B cell (primary cell): ENCODE measurements at regions not wholly inside any gene's neighbourhood (a gene's known extent, or its start where the extent isn't known, plus 50 kb on each side); places are given as distances from the start of the nearest gene placed in this dataset.

ENCODE experiments used
- ATAC-seq: fragments of 200-7000 bp; cut with Tn5 transposase; one replicate; pipeline ENCODE4 v1.10.0; 2021; ENCODE audit warnings: low read depth, mild to moderate bottlenecking, moderate number of reproducible peaks, moderate library complexity
- CTCF ChIA-PET: fragments of 350-600 bp; sonication (Branson Sonifier 250); formaldehyde crosslinking; loops from one replicate; lab custom pipeline; 2021; ENCODE audit warnings: antibody characterized with exemption, inconsistent platforms; lab: Charles Lee
- POLR2A ChIA-PET: fragments of 350-600 bp; sonication (Branson Sonifier 250); formaldehyde crosslinking; loops from one replicate; lab custom pipeline; 2021; ENCODE audit warnings: antibody characterized with exemption; lab: Charles Lee
- DNase-seq: peaks from one replicate; pipeline ENCODE4 v3.0.0; 2013
- H2AFZ ChIP-seq: 2 replicates; pipeline ENCODE4 v1.6.1; 2012; ENCODE audit warnings: mild to moderate bottlenecking, low read depth, low read length; ENCODE audit not compliant: insufficient read depth, poor library complexity, severe bottlenecking
- H3K27ac ChIP-seq, 2 donors: 1 replicate in 1 of 2; 2 replicates in 1 of 2; pipeline ENCODE4 v1.5.1; 2012 to 2013; ENCODE audit warnings: low read length in 2 of 2, mild to moderate bottlenecking in 2 of 2, moderate library complexity in 1 of 2
- H3K27me3 ChIP-seq, 4 experiments: fragments of 200-600 bp in 1 of 4; sonication (generic) in 1 of 4; replicated peaks in 1 of 4; 1 replicate in 2 of 4; 2 replicates in 2 of 4; pipeline versions ENCODE4 v1.6.1 to v1.7.0; 2013 to 2016; ENCODE audit warnings: low read length in 3 of 4, mild to moderate bottlenecking in 2 of 4, mixed read lengths in 1 of 4, moderate library complexity in 1 of 4; ENCODE audit not compliant: insufficient read depth in 4 of 4, control insufficient read depth in 3 of 4; ENCODE audit errors: control extremely low read depth in 1 of 4
- H3K36me3 ChIP-seq, 2 experiments: replicated peaks in 1 of 2; 1 replicate in 1 of 2; 2 replicates in 1 of 2; pipeline versions ENCODE4 v1.6.1 to v1.7.1; 2013; ENCODE audit warnings: low read length in 1 of 2; ENCODE audit not compliant: insufficient read depth in 2 of 2, control insufficient read depth in 1 of 2; ENCODE audit errors: control extremely low read depth in 1 of 2, extremely low read depth in 1 of 2
- H3K4me1 ChIP-seq, 2 donors: fragments of 200-600 bp in 1 of 2; sonication (generic) in 1 of 2; 1 replicate in 1 of 2; 2 replicates in 1 of 2; pipeline versions ENCODE4 v1.5.1 to v1.6.1; 2013 to 2017; ENCODE audit warnings: low read length in 2 of 2; ENCODE audit not compliant: control insufficient read depth in 2 of 2, insufficient read depth in 2 of 2
- H3K4me2 ChIP-seq: replicated peaks from 2 replicates; pipeline ENCODE3; 2012; ENCODE audit warnings: mild to moderate bottlenecking, low read depth, low read length; ENCODE audit not compliant: poor library complexity, severe bottlenecking
- H3K4me3 ChIP-seq, 5 experiments: fragments of 200-600 bp in 1 of 5; sonication (generic) in 1 of 5; 1 replicate in 3 of 5; 2 replicates in 2 of 5; pipeline versions ENCODE4 v1.5.1 to v1.7.0; 2011 to 2016; ENCODE audit warnings: low read length in 4 of 5, mild to moderate bottlenecking in 4 of 5, low read depth in 2 of 5, control low read depth in 1 of 5, moderate library complexity in 1 of 5; ENCODE audit not compliant: insufficient read depth in 1 of 5; ENCODE audit errors: control extremely low read depth in 1 of 5, extremely low read depth in 1 of 5
- H3K79me2 ChIP-seq: fragments of 200-600 bp; sonication (generic); one replicate; pipeline ENCODE4 v1.6.0; 2016; ENCODE audit warnings: low read length; ENCODE audit not compliant: control insufficient read depth, insufficient read depth
- H3K9ac ChIP-seq: fragments of 200-600 bp; sonication (generic); 2 replicates; pipeline ENCODE4 v1.6.1; 2017; ENCODE audit warnings: mild to moderate bottlenecking, low read length, moderate library complexity
- H3K9me3 ChIP-seq, 3 donors: one replicate each; pipeline versions ENCODE4 v1.6.1 to v1.7.1; 2013; ENCODE audit warnings: low read length in 2 of 3; ENCODE audit not compliant: control insufficient read depth in 2 of 3, insufficient read depth in 1 of 3; ENCODE audit errors: control extremely low read depth in 1 of 3
- H4K20me1 ChIP-seq: 2 replicates; pipeline ENCODE4 v1.6.0; 2012; ENCODE audit warnings: mild to moderate bottlenecking, low read length; ENCODE audit not compliant: insufficient read depth, control insufficient read depth, poor library complexity, severe bottlenecking
- H3K27ac Mint-ChIP-seq: one replicate; pipeline ENCODE4 v1.8.0; 2021; ENCODE audit warnings: mixed read lengths
- H3K27me3 Mint-ChIP-seq: one replicate; pipeline ENCODE4 v1.8.0; 2021; ENCODE audit warnings: mixed read lengths
- H3K4me1 Mint-ChIP-seq: one replicate; pipeline ENCODE4 v1.8.0; 2021; ENCODE audit warnings: mixed read lengths
- H3K4me3 Mint-ChIP-seq: one replicate; pipeline ENCODE4 v1.8.0; 2021; ENCODE audit warnings: mixed read lengths
- H3K9me3 Mint-ChIP-seq: one replicate; pipeline ENCODE4 v1.8.0; 2022; ENCODE audit warnings: mixed read lengths; ENCODE audit not compliant: insufficient read depth
- EZH2 ChIP-seq: IDR thresholded peaks from 2 replicates; pipeline ENCODE4 v1.6.1; 2012; ENCODE audit warnings: borderline replicate concordance, low read depth, mild to moderate bottlenecking, moderate library complexity, low read length; ENCODE audit not compliant: insufficient read depth, poor library complexity, severe bottlenecking
- WGBS: methylation state at CpG from one replicate; pipeline ENCODE4 v1.1.5; 2013; ENCODE audit warnings: missing lambda C conversion rate; ENCODE audit not compliant: insufficient coverage; 5-methylcytosine and 5-hydroxymethylcytosine counted together
- intact Hi-C: fragments of 100-400 bp; cut with micrococcal nuclease; formaldehyde crosslinking; loops from one replicate; pipeline ENCODE4 v1.10.0; 2022
- TF ChIP-seq, protein P1 (sequence below): fragments of 200-600 bp; IDR thresholded peaks from one replicate; pipeline ENCODE4 v1.8.0; 2022; ENCODE audit warnings: antibody characterized with exemption, mild to moderate bottlenecking

DNA sequence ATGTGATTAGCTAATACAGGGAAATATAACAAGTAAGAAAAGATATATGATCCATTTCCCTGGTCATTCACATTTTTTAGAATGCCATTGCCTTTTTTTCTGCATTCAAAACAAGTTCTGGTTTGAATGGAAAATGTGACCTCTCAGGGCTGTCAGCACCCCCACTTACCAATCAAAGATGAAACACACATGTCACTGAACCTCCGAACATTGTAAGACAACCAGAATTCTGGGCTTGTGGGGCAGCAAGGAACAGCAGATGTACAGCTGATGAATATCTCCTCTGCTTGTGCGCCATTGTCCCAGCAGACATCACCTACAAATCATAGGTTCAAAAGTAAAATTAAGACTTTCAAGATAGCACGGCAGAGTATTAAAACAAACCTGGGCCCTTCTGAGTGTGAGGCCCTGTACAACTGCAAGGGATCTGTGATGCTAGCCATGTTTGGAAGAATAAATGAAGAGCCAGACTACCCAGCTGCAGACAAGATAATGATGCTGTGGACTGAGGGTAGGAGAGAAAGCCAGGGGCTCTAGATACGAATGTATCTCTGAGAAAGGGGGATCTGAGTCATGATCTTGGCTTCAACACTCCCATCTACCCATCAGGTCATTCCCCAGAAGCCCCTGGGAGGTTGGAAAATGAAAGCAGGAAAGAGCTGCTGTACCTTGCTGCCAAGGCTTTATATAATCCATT, 108.7 kb upstream of the SERTAD2 start:
- no peaks in the 10 kb centered on the region for H3K27me3 Mint-ChIP-seq
- H3K4me3 Mint-ChIP-seq: no peak overlapping the region
- intact Hi-C loops: loop anchor here (10.0 kb wide), 1 partner anchor 618 kb away; the partner anchor contains the start of gene PELI1
- H3K27ac Mint-ChIP-seq: no peak overlapping the region
- 82% methylated on average over 2 of the region's 4 CpGs for WGBS
- H3K9me3 Mint-ChIP-seq: no peaks in the 10 kb centered on the region
- Histone ChIP-seq H3K27me3 (no peaks in the 10 kb centered on the region), H3K79me2 (no peaks in the 10 kb centered on the region), H3K4me3 (no peak overlapping the region), H3K4me1 (peaks cover 4 to 6% of the 10 kb centered on the region in 2 donors), H3K36me3 (no peaks in the 10 kb centered on the region), H3K9me3 (no peaks in the 10 kb centered on the region), H4K20me1 (no peaks in the 10 kb centered on the region), H2AFZ (no peak overlapping the region), H3K27ac (no peak overlapping the region), H3K4me2 (no peak overlapping the region), H3K9ac (no peak overlapping the region)
- H3K4me1 Mint-ChIP-seq: peaks cover 13% of the 10 kb centered on the region
- CTCF ChIA-PET: interaction anchor here (1.2 to 3.6 kb wide), 6 partner anchors 11 to 118 kb away, joined by 3 to 14 read pairs (median 3); no protein-coding TSS in a partner anchor
- ATAC-seq: no peak
- POLR2A ChIA-PET: interaction anchor here (3.7 kb wide), 1 partner anchor 11 kb away, joined by 17 read pairs; no protein-coding TSS in a partner anchor
- no peak for DNase-seq
- no peak for TF ChIP-seq EZH2
- TF ChIP-seq, protein P1, sequence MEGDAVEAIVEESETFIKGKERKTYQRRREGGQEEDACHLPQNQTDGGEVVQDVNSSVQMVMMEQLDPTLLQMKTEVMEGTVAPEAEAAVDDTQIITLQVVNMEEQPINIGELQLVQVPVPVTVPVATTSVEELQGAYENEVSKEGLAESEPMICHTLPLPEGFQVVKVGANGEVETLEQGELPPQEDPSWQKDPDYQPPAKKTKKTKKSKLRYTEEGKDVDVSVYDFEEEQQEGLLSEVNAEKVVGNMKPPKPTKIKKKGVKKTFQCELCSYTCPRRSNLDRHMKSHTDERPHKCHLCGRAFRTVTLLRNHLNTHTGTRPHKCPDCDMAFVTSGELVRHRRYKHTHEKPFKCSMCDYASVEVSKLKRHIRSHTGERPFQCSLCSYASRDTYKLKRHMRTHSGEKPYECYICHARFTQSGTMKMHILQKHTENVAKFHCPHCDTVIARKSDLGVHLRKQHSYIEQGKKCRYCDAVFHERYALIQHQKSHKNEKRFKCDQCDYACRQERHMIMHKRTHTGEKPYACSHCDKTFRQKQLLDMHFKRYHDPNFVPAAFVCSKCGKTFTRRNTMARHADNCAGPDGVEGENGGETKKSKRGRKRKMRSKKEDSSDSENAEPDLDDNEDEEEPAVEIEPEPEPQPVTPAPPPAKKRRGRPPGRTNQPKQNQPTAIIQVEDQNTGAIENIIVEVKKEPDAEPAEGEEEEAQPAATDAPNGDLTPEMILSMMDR: no peak

- Histone ChIP-seq H3K27ac (no peak overlapping the region), H4K20me1 (no peaks in the 10 kb centered on the region), H3K4me1 (peaks cover 4 to 6% of the 10 kb centered on the region in 2 donors), H3K9me3 (no peaks in the 10 kb centered on the region), H3K4me2 (no peak overlapping the region), H3K4me3 (no peak overlapping the region), H3K36me3 (no peaks in the 10 kb centered on the region), H3K79me2 (no peaks in the 10 kb centered on the region), H3K9ac (no peak overlapping the region), H2AFZ (no peak overlapping the region), H3K27me3 (no peaks in the 10 kb centered on the region)
- intact Hi-C loops: loop anchor here (10.0 kb wide), 1 partner anchor 618 kb away; the partner anchor contains the start of gene PELI1
- 0% methylated on average over 1 of the region's 1 CpG for WGBS
- H3K27ac Mint-ChIP-seq: peak overlapping the region; percentile 43
- ATAC-seq (no peak), DNase-seq (no peak)
- no peaks in the 10 kb centered on the region for H3K9me3 Mint-ChIP-seq
- peaks cover 15% of the 10 kb centered on the region for H3K4me1 Mint-ChIP-seq
- CTCF ChIA-PET: interaction anchor here (0.9 to 3.6 kb wide), 4 partner anchors 12 to 119 kb away, joined by 3 to 14 read pairs (median 3); no protein-coding TSS in a partner anchor
- TF ChIP-seq, protein P1: no peak
- no peak for TF ChIP-seq EZH2
- POLR2A ChIA-PET: interaction anchor here (0.6 to 3.7 kb wide), 2 partner anchors 12 to 23 kb away, joined by 5 to 17 read pairs; no protein-coding TSS in a partner anchor
- H3K27me3 Mint-ChIP-seq: no peaks in the 10 kb centered on the region
- H3K4me3 Mint-ChIP-seq: no peak overlapping the region
Observed at GRCh38 chr2:64763126-64763525, 109.4 kb upstream of the SERTAD2 start.
